Hematopoietic multipotent progenitor cell treated with erythropoietin and hydrocortisone succinate and interleukin-3 and kit ligand, for 8 days (in vitro differentiated cells): ENCODE measurements at regions not wholly inside any gene's neighbourhood (a gene's known extent, or its start where the extent isn't known, plus 50 kb on each side); places are given as distances from the start of the nearest gene placed in this dataset.
"Not testable (repeated sequence)": the region's sequence is repeated elsewhere in the genome, so short reads cannot be mapped to it uniquely, and the experiment has no call there.

Experiments used
- DNase-seq: peaks from one replicate; pipeline ENCODE4 v3.0.0-alpha.2; 2015

- no peak for DNase-seq
Measured at GRCh38 chr9:26142631-26143030, 464.4 kb upstream of the TUSC1 start.

DNA sequence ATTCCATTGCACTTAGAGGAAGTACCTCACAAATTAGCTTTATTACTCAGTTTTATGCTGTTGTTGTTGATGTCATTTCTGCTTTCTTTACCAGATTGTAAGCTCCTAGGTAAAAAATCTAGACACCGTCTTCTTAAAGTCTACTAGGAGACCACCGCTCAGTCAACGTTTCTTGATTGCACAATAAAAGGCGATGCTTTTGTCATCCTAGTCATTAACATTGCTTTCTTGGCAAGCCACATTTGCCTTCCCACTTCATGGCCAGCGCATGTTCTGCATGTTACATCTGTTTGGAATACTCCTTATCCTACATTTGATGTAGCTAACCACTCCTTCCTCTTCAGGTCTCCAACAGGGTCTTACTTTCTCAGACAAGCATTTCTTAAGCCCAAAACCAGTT, 464.0 kb upstream of the TUSC1 start:
- DNase-seq, result no peak

GRCh38 chr9:26133537-26133936, 455.3 kb upstream of the TUSC1 start:
- DNase-seq, result no peak

DNA sequence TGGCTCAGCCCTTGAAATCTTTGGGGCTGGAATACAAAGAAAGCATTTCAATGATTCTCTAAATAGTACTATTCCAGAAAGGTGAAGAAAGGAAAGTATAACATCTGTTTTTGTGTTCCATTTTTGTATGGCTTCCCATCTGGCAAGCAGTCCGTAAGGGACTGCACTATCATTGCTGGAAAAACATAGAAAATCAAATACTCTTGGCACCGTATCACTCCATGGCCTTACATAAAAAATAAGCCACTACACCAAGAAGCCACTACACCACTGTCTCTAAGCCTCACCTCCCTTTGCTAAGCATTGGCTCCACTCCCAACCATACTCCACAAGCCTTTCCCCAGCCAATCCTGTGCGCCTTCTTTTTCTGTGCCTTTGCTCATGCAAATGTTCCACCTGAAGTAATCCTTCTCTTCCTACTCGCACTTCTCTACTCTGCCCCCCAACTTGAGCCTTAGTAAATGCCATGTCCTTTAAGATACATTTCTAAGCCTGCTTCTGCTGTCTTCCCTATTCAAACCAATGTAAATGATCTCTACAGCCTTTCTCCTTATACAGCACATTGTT, 454.6 kb upstream of the TUSC1 start:
- no peak for DNase-seq

DNA sequence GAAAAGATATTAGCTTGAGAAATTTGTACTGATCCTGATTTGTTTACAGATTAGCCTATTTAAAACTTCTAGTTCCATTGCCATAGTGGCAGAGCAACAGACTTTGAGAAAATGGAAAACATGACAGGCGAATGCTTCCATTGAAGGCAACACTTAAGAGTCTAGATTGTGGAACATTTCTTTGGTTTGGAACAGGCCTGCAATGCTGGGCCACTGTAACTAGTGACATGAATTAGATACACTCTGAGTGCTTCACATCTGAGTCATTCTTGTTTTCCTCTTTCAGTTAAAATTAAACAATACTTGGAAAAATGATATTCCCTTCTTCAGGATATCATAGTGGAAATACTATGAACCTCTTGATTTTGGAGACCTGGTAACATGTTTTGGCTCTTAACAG, 453.6 kb upstream of the TUSC1 start:
- no peak for DNase-seq

DNA sequence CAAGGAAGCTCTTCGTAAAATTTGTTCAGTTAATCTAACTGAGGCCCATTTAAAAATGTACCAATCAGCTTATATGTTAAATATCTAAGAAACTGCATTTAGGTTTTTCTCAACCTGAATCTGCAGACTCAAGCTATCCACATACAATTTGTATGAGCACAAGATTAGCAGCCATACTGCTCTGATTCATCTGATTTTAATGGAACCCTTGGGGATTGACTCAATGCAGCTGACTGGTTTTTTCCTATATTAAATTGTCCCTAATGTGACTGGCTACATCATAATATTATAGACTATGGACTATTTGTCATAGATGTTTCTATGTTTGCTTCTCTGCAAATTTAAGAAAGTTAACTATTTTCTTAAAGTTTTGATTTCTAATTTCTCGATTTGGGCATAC, 451.0 kb upstream of the TUSC1 start:
- no peak for DNase-seq

DNA sequence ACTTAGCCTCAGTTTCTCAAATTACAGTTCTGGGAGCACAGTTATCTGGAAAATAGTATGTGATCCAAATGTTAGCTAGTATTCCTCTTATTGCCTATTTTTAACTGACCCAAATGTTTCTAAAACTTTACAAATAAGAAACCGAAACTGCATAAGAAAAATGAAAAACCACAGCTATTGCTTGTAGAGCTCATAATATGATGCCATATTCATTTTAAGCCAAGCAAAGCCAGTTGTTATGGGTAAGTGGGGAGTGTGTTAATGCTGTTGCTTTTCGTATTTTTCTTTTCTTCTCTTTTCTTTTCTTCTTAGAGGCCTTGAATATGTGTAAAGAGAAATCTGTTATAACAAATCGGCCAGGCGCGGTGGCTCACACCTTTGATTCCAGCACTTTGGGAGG, 447.4 kb upstream of the TUSC1 start:
- DNase-seq, result no peak

DNA sequence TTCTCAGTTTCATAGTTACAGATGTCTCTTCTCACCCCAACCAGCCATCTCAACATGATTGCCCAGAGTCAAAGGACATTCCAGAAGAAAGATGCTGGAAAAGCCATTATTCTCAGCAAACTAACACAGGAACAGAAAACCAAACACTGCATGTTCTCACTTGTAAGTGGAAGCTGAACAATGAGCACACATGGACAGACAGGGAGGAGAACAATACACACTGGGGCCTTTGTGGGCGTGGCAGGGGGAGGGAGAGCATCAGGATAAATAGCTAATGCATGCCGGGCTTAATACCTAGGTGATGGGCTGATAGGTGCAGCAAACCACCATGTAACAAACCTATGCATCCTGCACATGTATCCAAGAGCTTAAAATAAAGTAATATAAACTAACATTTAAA, 437.8 kb upstream of the TUSC1 start:
- DNase-seq, result not testable (repeated sequence)

GRCh38 chr9:26112724-26113123, 434.5 kb upstream of the TUSC1 start:
- DNase-seq, result no peak

DNA sequence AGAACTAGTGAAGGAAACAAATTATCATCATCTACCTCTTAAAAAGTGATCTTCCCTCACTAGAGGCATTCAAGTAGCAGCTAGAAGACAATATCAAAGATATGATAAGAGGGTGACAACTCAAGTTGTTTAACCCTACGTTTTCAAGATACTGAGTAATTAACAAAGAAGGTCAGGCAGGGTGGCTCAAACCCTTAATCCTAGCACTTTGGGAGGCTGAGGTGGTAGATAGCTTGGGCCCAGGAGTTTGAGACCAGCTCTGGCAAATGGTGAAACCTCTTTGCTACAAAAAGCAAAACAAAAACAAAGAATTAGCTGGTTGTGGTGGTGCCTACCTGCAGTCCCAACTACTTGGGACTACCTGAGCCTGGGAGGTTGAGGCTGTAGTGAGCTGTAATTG, 408.2 kb upstream of the TUSC1 start:
- no peak for DNase-seq

- no peak for DNase-seq
Measured at GRCh38 chr9:26081847-26082246, 403.6 kb upstream of the TUSC1 start.

DNA sequence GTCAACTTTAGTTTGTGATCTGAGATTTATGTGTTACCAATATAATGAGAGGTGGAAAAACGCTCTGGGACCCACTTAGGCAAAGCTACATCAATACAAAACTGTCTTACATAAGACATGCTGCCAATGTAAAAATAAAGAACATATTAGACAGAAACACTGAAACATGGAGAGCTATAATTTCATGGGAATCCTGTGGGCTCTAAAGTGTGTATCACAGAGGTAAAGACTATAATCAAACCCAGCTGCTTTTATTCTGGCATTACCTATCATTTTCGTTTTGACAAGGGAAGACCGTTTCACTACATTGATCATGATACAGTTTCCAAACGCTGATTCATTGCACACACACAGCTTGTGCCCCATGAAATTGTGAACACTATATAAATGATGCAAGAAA, 400.5 kb upstream of the TUSC1 start:
- no peak for DNase-seq

GRCh38 chr9:26077860-26078259, 399.6 kb upstream of the TUSC1 start:
- DNase-seq, result no peak

GRCh38 chr9:26067608-26068007, 389.4 kb upstream of the TUSC1 start:
- DNase-seq, result no peak

DNA sequence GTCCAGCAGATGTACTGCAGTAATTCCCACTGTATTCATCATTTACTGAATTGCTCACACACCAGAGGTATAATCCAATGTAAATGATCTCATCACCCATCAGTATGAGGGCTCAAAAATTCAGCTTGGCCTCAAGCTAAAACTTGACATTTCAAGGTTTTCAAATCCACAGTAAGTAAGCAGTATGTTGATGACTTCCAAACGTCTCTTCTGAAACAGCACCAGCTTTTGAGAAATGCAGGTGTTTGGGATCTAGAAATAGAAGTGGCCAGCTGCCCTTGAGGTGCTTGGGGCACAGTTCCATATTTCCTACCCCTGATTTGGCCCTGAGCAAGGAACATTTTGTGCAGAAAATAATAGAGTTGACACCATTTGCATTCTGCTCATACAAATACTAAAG, 388.0 kb upstream of the TUSC1 start:
- DNase-seq, result no peak

DNA sequence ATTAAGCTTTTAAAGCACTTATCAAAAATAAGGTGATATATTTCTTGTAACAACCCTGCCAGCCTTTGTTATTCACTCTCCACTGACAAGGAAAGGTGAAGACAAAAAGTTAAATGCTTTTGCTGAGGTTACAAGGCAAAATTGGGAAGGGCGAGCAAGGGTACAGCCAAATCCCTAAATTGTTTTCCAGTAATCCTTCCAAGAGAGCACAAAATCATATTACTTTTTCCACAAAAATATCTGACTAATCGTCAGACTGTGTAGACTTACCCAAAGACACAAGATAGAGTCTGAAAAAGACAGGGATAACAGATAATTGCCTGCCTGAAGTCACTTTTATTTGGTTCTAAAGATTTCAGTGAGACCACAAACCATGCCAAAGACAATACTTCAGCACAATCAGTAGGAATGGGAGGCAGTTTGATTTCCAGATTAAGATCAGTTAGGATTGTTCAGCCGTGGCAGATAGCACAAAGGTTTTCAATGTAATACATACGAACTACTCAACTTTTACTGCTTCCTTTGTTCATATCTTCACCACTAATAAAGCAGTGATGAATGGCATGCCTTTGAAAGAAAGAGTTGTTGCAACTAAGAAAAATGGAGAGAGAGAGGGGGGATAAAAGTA, 383.8 kb upstream of the TUSC1 start:
- DNase-seq, result no peak

DNA sequence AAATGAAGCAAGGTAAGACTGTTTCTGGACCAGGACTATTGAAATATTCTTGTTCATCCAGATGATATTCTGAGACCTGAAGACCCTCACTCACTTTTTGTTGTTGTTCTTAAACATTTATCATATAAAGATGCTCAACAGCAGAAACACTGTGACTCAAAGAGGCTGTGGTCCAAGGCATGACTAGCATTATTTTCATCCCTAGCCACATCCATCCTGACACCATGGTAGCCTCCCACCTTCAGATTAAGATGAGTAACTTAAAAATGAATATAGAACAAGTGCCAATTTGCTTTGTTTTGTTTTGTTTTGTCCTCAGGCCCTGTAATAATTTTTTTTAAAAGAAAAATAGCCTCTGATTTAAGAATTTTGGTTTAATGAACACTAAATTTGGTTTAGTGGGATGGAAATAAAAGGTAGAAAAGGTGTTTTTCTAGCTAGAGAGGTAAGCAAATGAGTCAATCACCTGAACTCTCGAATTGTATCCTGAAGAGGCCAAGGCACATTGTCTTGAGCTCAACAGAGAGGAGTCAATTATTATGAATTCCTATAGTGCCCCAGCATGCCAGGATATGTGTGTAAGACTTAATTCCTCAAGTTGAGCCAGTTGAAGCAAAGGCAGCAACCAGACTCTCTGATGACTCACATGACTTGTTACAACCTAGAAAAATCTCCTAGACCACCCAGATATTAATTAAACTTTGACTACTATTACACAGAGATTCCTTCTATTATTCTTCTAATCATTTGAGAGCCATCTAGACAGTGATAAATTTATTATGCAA, 380.1 kb upstream of the TUSC1 start:
- no peak for DNase-seq

- no peak for DNase-seq
Measured at GRCh38 chr9:26057050-26057449, 378.8 kb upstream of the TUSC1 start.

DNA sequence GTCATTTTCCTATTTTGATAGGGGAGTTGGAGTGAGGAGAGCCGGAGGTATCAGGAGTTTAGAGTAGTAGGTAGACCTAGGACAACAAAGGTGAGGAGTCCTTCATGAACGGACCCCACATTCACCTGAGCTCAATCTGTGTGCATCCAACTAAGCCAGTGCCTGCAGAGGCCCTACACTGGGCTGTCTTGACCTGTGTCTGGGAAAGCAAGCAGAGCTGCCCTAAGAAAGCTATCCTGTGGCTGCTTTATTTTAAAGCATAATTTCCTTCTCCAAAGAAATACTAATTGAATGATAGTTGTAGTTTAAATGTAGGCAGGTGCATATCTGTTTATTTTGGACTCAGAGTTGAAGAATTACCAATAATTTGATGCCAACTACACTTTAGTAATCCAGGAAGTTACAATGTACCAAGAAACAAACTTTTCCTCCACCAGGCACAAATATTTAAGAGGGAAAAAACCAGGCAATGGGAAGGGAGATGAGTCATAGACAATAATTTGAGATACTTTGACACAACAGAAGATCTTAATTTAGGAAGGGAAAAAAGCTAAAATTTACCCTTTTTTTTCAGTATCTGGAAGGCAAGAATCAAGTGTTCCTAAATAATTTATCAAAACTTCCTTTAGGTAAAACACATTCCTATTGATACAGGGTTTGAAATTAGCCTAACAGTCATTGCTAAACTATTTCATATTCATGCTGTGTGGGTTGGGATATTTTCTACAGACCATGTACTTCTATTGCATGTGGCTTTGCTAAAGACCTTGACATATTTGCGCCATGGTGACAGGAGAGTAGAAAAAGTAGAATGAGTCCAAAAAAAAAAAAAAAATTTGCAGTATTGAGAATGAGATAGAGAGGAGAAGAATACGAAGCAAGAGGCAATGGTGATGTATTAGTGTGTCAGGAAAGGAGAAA, 376.6 kb upstream of the TUSC1 start:
- no peak for DNase-seq

DNA sequence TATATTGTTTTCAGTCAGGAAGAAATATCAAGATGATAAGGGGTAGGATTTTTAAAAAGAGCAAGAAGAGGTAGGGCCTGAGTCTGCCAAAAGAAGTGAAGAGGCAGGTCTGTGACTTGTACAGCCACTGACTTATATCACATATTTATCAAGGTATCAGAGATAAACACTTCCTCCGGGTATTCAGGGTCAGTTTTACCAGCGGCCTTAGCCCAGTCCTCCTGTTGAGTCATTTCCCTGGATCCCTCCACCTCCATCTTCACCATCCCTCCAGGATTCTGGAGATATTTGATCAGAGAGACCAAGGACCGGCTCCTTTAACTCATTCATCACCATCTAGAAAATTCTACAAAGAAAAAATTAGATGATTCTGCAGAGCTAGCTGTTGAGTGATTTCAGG, 375.7 kb upstream of the TUSC1 start:
- no peak for DNase-seq

DNA sequence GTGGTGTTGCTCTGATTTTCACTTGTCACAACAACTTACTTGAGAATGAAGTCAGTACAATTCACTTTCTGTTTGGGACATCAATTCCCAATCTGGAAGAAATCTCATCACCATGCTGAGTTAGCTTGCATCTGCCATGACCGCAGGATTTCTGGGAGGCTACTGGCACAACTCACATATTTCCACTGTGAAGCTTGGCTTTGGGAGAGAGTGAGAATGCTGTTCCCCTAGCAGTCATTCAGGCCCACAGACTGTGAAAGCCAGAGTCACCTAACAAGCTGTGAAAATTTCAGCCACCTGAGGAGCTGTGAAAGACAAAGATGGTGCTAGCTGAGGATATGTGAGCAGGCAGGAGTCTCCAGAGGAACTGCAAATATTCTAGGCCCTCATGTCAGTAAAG, 365.2 kb upstream of the TUSC1 start:
- DNase-seq, result no peak

DNA sequence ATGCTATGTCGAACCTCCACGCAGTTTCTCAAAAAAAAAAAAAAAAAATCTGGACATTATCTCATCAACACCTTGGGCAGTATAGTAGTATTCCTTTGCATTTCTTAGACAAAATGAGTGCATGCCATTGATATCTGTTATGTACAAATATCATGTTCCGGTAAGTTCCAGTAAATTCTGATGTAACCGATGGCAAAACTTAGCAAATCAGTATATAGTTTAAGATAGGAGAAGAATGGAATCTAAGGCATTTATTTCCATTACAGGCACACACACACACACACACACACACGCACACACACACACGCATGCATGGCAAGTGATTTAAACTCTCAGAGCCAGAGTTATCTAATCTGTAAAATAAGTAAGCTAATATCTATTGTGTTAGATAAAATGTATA, 356.5 kb upstream of the TUSC1 start:
- DNase-seq, result no peak

GRCh38 chr9:26033336-26033735, 355.1 kb upstream of the TUSC1 start:
- no peak for DNase-seq
